Stimulated activated CD4-positive, alpha-beta T cell treated with anti-CD3 and anti-CD28 coated beads, Interleukin-1b, Interleukin-23, amount 100 ng/mL, for 24 hours (primary cell): ENCODE measurements at regions not wholly inside any gene's neighbourhood (a gene's known extent, or its start where the extent isn't known, plus 50 kb on each side); places are given as distances from the start of the nearest gene placed in this dataset.
"Not testable (repeated sequence)": the region's sequence is repeated elsewhere in the genome, so short reads cannot be mapped to it uniquely, and the experiment has no call there.

ENCODE experiments used
- DNase-seq, 4 experiments: peaks; one replicate each; pipeline ENCODE4 v3.0.0-alpha.2; 2020; ENCODE audit warnings: low read depth in 4 of 4, low spot score in 1 of 4

- DNase-seq, result no peak
These were observed 70.0 kb downstream of the MZT1 start for GRCh38 chr13:72657379-72657778.

- DNase-seq, result no peak
These were observed 71.1 kb downstream of the MZT1 start for GRCh38 chr13:72656357-72656756.

GRCh38 chr13:72653506-72653905, 73.9 kb downstream of the MZT1 start:
- no peak for DNase-seq

- no peak for DNase-seq
These were observed 74.7 kb downstream of the MZT1 start for GRCh38 chr13:72652681-72653080.

GRCh38 chr13:72651144-72651543, 76.3 kb downstream of the MZT1 start:
- no peak for DNase-seq

GRCh38 chr13:72650051-72650700, 77.3 kb downstream of the MZT1 start:
- no peak for DNase-seq

- DNase-seq, result no peak
These were observed 78.8 kb downstream of the MZT1 start for GRCh38 chr13:72648513-72649065.

- DNase-seq, result no peak
These were observed 80.0 kb downstream of the MZT1 start for GRCh38 chr13:72647422-72647821.

GRCh38 chr13:72645521-72645920, 81.9 kb downstream of the MZT1 start:
- DNase-seq, result no peak

- peak; percentile 19 to 40 (median 34) for DNase-seq
These were observed 84.0 kb downstream of the MZT1 start for GRCh38 chr13:72643311-72643989.

GRCh38 chr13:72639377-72639776, 88.1 kb downstream of the MZT1 start:
- DNase-seq, result no peak

- no peak for DNase-seq
These were observed 89.2 kb downstream of the MZT1 start for GRCh38 chr13:72638059-72638815.

- DNase-seq, result no peak
These were observed 89.9 kb downstream of the MZT1 start for GRCh38 chr13:72637561-72637960.

- DNase-seq, result no peak
These were observed 92.6 kb downstream of the MZT1 start for GRCh38 chr13:72634859-72635258.

GRCh38 chr13:72622546-72622945, 104.9 kb downstream of the MZT1 start:
- no peak for DNase-seq

- no peak for DNase-seq
These were observed 106.6 kb downstream of the MZT1 start for GRCh38 chr13:72620874-72621273.

- DNase-seq, result no peak
These were observed 109.5 kb downstream of the MZT1 start for GRCh38 chr13:72617951-72618350.

GRCh38 chr13:72617186-72617585, 110.2 kb downstream of the MZT1 start:
- no peak for DNase-seq

GRCh38 chr13:72610251-72610891, 117.1 kb downstream of the MZT1 start:
- DNase-seq, result not testable (repeated sequence)

GRCh38 chr13:72599178-72599743, 128.2 kb downstream of the MZT1 start:
- no peak for DNase-seq

- no peak for DNase-seq
These were observed 137.2 kb downstream of the MZT1 start for GRCh38 chr13:72590091-72590740.
